UCSD-AML1 (cell line): ENCODE measurements at regions not wholly inside any gene's neighbourhood (a gene's known extent, or its start where the extent isn't known, plus 50 kb on each side); places are given as distances from the start of the nearest gene placed in this dataset.

ENCODE experiments used
- DNase-seq: peaks from one replicate; lab custom pipeline; 2025; ENCODE audit not compliant: unreplicated experiment; lab: John Stamatoyannopoulos, UW

DNA sequence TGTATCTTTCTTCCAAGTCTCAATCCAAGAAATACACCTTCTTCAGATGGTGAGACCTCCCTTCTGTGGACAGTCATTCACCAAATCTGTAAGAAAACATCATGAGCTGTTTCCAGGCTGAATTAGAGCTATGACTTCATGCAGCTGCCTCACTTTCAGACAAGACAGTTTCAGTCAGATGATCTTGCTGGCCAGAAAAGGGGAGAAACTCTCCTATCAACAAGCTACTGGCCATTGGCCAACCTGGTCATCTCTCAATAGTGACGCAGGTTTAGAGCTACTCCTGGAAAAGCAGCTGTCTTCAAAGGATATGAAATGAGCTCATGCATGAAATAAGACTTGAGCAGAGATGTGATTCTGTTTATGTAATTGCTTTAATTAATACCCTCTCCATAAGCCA, 69.6 kb upstream of the NDP start:
- no peak for DNase-seq

DNA sequence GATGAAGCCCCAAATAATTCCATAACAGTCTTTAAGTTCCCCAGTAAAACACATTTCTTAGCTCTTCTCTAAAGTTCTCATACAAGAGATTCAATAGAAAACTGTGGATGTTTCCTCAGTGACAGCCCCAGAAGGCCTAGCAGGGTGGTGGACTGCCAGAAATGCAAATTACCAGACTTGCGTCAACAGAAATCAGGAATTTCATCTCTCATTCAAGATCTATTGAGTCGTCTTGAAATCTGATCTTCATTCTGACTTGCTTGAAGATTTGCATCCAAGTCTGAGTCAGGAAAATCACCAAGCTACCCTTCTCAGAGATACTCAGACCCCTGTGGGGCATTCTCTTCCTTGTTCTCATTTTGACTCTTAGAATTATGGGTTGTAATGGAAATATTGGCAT, 68.9 kb upstream of the NDP start:
- DNase-seq = no peak

DNA sequence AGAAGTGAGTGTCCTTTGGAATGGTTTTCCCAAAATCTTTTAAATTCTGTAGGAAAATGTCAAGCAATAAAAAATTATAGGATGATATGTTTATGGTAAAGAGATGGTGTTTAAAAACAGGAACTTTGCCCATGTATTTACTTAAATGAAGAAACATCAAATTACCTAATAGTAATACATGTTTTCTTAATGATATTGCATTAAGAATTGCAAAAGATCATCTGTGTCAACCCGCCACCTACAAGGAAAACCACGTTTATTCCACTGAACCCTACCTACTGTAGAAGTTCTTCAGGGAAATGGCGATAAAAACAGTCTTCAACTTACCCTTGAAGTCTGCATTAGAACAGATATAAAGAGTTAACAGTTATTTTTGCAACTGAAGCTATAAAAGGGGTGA, 67.2 kb upstream of the NDP start:
- no peak for DNase-seq

DNA sequence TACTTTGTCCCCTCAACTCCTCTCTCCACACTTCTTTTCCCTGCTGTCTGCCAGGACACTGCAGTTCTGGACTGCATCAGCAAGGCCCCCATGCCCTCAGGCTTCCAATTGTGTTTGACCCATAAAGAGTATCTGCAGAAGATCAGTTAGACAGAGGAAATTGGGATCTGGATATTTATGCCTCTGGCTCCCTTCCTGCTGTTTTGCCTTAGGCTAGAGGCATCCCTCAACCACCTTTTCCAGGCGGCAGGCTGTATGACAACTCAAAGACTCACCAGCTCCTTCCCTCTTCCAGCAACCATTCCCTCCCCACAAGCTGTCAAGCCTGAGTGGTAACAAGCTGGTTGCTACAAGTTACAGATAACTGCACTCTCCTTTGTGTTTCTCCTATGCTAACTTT, 66.4 kb upstream of the NDP start:
- DNase-seq = no peak

GRCh38 chrX:44036336-44036735, 63.1 kb upstream of the NDP start:
- DNase-seq = no peak

DNA sequence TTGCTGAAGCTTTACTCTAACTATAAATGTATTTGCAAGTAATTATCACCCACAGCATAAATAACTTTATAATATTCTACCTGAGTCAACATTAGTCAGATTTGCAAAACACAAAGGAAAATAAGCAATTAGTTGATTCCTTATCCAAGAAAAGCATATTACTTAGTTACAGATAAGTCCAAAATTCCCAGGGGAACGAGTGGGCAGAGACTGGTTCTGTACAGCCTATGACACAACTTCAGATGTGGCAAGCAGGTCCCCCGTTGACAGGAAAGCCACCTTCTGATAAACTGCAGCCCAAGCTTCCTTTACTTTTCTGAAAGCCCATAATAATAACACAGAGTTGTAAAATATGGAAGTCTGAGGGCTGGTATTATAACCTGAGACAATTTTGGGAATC, 62.4 kb upstream of the NDP start:
- DNase-seq = no peak

- no peak for DNase-seq
Observed at GRCh38 chrX:44032479-44032878, 59.3 kb upstream of the NDP start.

GRCh38 chrX:44025555-44025954, 52.4 kb upstream of the NDP start:
- DNase-seq = no peak
